ENCODE measurements at regions not wholly inside any gene's neighbourhood (a gene's known extent, or its start where the extent isn't known, plus 50 kb on each side); places are given as distances from the start of the nearest gene placed in this dataset.

- TF ChIP-seq MXD1 (CRISPR knock-in tag; IDR thresholded peaks at IDR 0.05) (no peak), NBN (conservative IDR thresholded peaks at IDR 0.05) (no peak), SMAD1 (CRISPR knock-in tag; IDR thresholded peaks at IDR 0.05; ENCODE audit: borderline replicate concordance, low read depth) (no peak), CEBPB (IDR thresholded peaks at IDR 0.05; ENCODE audit: borderline replicate concordance, low read depth, low read length) (no peak), KAT7 (CRISPR knock-in tag; IDR thresholded peaks at IDR 0.05; ENCODE audit: borderline replicate concordance) (no peak), AGO2 (optimal IDR thresholded peaks at IDR 0.05; ENCODE audit: low read depth, low read length) (no peak), ZNF878 (CRISPR knock-in tag; IDR thresholded peaks at IDR 0.05) (no peak), EEA1 (CRISPR knock-in tag; IDR thresholded peaks at IDR 0.05; ENCODE audit: borderline replicate concordance) (no peak), PHF20 (CRISPR knock-in tag; IDR thresholded peaks at IDR 0.05) (no peak), SIN3A (IDR thresholded peaks at IDR 0.05; ENCODE audit: borderline replicate concordance, low read depth, low read length) (no peak), CBFB (CRISPR knock-in tag; IDR thresholded peaks at IDR 0.05) (no peak), KLF15 (CRISPR knock-in tag; IDR thresholded peaks at IDR 0.05; ENCODE audit: borderline replicate concordance) (no peak), ZNF264 (CRISPR knock-in tag; IDR thresholded peaks at IDR 0.05) (no peak)
- TF ChIP-seq, protein P1, sequence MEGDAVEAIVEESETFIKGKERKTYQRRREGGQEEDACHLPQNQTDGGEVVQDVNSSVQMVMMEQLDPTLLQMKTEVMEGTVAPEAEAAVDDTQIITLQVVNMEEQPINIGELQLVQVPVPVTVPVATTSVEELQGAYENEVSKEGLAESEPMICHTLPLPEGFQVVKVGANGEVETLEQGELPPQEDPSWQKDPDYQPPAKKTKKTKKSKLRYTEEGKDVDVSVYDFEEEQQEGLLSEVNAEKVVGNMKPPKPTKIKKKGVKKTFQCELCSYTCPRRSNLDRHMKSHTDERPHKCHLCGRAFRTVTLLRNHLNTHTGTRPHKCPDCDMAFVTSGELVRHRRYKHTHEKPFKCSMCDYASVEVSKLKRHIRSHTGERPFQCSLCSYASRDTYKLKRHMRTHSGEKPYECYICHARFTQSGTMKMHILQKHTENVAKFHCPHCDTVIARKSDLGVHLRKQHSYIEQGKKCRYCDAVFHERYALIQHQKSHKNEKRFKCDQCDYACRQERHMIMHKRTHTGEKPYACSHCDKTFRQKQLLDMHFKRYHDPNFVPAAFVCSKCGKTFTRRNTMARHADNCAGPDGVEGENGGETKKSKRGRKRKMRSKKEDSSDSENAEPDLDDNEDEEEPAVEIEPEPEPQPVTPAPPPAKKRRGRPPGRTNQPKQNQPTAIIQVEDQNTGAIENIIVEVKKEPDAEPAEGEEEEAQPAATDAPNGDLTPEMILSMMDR (CRISPR knock-in tag; IDR thresholded peaks at IDR 0.05), result peak; percentile 48
These were observed 175.8 kb upstream of the TECRL start for GRCh38 chr4:64584981-64585557.

All from HepG2 (cell line).